ENCODE measurements at regions not wholly inside any gene's neighbourhood (a gene's known extent, or its start where the extent isn't known, plus 50 kb on each side); places are given as distances from the start of the nearest gene placed in this dataset.

DNA sequence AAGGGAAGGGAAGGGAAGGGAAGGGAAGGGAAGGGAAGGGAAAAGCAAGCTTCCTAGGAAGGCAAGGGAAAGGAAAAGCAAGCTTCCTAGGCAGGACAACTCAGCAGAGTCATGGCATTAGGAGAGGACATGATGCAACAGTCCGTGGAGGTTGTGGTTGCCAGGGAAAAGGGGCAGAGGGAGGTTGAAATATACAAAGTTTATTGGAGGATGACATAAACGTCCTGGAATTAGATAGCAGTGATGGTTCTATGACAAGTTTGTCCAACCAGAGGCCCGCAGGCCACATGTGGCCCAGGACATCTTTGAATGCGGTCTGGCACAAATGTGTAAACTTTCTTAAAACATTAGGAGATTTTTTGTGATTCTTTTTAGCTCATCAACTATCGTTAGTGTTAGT, 59.8 kb upstream of the OPN4 start:
- TF ChIP-seq CTCF (IDR thresholded peaks at IDR 0.05) (no peak), POLR2A (IDR thresholded peaks at IDR 0.05) (no peak)

Data from heart left ventricle (tissue), 13 donors.